GM21528 (cell line): ENCODE measurements at regions not wholly inside any gene's neighbourhood (a gene's known extent, or its start where the extent isn't known, plus 50 kb on each side); places are given as distances from the start of the nearest gene placed in this dataset.

Experiments
- ATAC-seq: cut with Tn5 transposase; IDR thresholded peaks from one replicate; pipeline ENCODE4 v1.9.1; 2021; ENCODE audit warnings: mild to moderate bottlenecking, moderate library complexity; ENCODE audit not compliant: unreplicated experiment, low FRiP score

- ATAC-seq: no peak
These were observed 62.2 kb upstream of the WLS start for GRCh38 chr1:68294367-68295066.

- ATAC-seq: no peak
These were observed 61.5 kb upstream of the WLS start for GRCh38 chr1:68293609-68294366.

DNA sequence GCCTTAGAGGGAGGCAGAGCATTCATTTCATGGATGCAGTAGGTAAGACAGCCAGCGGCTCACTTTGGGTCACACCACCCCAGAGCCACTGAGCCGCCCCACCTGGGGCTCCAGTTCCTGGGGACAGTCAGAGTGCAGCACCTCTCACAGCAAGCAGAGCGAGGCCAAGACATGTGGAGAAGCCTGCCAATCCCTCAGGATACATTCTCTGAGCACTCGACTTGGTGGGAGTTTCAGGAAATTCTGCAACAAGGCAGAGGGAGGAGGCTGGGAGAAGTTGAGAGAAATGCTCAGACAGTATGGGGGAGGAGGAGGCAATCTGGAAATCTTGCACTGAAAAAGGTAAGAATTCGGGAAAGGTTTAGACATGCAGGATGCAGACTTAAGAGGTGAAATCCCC, 60.8 kb upstream of the WLS start:
- no peak for ATAC-seq

GRCh38 chr1:68291688-68292384, 59.5 kb upstream of the WLS start:
- no peak for ATAC-seq

GRCh38 chr1:68287241-68287640, 54.9 kb upstream of the WLS start:
- ATAC-seq: no peak

DNA sequence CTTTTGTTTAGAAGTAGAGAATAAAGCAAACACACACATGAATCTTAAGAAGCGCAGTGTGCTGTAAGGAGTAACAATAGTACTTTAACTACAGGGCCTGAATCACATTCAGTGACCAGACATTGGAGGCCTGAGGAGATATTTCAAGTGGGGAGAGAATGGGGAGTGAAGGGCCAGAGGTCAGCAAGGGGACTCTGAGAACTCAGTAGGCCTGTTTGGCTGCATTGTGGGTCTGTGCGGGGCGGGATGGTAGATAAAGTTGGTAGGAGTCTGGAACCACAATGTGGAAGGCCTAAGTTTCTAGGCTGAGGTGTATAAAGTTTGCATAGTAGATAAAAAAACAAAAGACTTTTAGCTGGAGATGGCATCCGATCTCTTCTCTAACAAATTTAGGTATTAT, 52.7 kb upstream of the WLS start:
- no peak for ATAC-seq

- ATAC-seq: no peak
These were observed 49.8 kb upstream of the WLS start for GRCh38 chr1:68281946-68282615.
